ENCODE measurements at regions not wholly inside any gene's neighbourhood (a gene's known extent, or its start where the extent isn't known, plus 50 kb on each side); places are given as distances from the start of the nearest gene placed in this dataset.
A peak's percentile ranks its signal among the peaks of the same experiment; 100 is the strongest.

- TF ChIP-seq GATA2 (IDR thresholded peaks at IDR 0.05; ENCODE audit: low read depth, low read length) = no peak
- no peak for TF ChIP-seq GATA3 (IDR thresholded peaks at IDR 0.05; ENCODE audit: low read depth, low read length)
Measured at GRCh38 chr2:84373391-84373790, 85.7 kb downstream of the SUCLG1 start.

DNA sequence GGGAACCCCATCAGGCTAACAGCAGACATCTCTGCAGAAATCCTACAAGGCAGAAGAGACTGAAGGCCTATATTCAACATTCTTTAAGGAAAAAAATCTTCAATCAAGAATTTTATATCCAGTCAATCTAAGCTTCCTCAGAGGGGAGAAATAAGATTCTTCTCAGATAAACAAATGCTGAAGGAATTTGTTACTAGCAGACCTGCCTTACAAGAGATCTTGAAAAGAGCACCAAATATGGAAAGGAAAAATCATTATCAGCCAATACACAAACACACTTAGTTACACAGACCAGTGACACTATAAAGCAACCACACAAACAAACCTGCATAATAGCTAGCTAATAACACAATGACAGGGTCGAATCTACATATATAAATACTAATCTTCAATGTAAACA is 96.5 kb downstream of the SUCLG1 start:
- TF ChIP-seq GATA3 (IDR thresholded peaks at IDR 0.05; ENCODE audit: low read depth, low read length) (no peak), GATA2 (IDR thresholded peaks at IDR 0.05; ENCODE audit: low read depth, low read length) (no peak)

DNA sequence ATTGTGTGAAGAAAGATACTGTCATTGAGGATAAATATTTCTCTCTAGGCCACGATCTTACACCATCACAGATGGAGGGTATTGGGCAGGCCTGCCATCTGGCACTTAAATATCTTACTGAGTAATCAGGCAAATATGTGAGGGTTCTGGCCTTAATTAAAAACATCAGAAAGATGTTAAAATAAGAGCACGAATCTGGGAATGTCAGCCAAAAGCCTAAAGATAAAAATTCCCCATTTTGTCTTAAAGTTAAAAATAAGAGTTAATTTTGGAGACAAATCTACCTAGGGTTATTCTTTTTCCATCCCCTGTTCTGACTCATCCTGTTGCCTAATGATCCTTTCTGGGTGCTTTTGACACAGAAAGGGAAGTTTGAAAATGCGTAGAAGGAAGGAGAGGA is 121.0 kb downstream of the SUCLG1 start:
- no peak for TF ChIP-seq GATA2 (IDR thresholded peaks at IDR 0.05; ENCODE audit: low read depth, low read length)
- no peak for TF ChIP-seq GATA3 (IDR thresholded peaks at IDR 0.05; ENCODE audit: low read depth, low read length)

DNA sequence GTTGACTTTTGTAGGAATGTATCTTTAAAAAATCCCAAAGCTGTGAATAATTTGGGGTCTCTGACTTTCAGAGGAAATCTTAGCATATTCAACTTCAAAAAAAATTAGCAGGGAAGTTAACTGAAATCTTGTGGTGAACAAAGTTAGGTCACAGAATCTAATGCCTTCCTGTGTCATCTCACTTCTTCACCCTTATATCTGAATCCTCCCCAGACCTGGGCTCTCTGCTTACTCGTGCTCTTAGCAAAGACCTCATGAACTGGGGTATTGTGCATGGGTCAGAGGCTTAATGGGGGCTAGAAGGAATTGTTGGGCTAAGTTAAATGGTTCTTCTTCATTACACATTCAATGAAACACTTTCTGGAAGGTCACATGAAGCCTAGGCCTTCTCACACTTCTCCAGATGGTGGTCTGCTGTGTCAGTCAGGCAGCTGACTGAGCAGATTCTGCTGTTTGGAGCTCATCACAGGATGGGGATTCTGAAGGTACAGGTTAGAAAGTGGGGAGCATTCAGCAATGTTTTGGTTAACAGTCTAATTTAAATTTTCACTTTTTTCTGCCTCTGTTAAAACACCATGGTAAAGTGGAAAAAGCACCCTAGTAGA is 131.3 kb downstream of the SUCLG1 start:
- TF ChIP-seq GATA2 (IDR thresholded peaks at IDR 0.05; ENCODE audit: low read depth, low read length) (no peak), GATA3 (IDR thresholded peaks at IDR 0.05; ENCODE audit: low read depth, low read length) (no peak)

DNA sequence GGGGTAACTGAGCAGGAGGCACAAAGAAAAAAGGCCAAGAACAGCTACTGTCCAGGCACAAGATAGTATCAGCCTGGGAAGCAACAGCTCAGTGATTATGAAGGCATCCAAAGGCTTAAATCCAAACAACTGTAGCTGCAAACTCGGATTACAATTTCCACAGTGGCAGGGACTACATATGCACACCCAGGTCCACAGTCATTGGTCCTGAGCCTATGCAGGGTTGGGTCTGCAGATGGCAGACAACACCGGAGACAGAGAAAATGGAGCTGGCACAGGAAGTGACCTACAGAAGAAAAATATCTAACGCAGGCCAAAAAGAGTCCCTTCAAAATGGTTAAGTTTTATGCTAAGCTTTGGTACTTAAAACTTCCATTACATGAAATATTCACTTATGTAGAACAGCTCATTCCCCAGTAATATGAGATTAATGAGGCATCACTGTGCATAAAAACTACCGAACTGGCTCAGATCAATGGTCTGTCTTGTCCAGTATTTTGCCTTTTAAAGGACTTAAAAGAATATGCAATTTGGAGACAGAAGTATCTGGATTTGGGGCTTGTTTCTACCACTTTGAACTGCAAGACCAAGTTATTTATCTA is 132.1 kb downstream of the SUCLG1 start:
- no peak for TF ChIP-seq GATA2 (IDR thresholded peaks at IDR 0.05; ENCODE audit: low read depth, low read length)
- no peak for TF ChIP-seq GATA3 (IDR thresholded peaks at IDR 0.05; ENCODE audit: low read depth, low read length)

- TF ChIP-seq GATA2 (IDR thresholded peaks at IDR 0.05; ENCODE audit: low read depth, low read length) = no peak
- TF ChIP-seq GATA3 (IDR thresholded peaks at IDR 0.05; ENCODE audit: low read depth, low read length) = no peak
Measured at GRCh38 chr2:84323890-84324289, 135.2 kb downstream of the SUCLG1 start.

GRCh38 chr2:84320940-84321339 is 138.1 kb downstream of the SUCLG1 start:
- TF ChIP-seq GATA2 (IDR thresholded peaks at IDR 0.05; ENCODE audit: low read depth, low read length) (no peak), GATA3 (IDR thresholded peaks at IDR 0.05; ENCODE audit: low read depth, low read length) (no peak)

DNA sequence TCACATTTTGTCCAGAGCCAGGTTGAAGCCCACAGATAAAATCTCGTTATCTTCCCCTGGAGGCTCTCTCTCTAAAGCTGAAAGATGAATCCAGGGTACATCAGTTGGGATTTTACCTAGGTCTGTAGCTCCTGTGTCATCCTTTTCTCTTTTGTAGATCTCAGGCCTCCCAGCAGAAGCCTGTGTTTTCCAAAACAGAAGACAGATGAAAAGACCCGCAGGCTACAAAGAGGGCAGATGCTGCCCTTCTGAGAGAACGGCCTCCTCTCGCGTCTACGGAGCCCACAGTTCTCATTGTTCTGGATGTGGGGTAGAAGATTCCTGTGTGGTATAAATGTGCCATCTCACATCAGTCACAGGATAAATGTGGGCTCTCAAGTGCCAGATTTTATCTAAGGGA is 139.5 kb downstream of the SUCLG1 start:
- peak; percentile 49 for TF ChIP-seq GATA2 (IDR thresholded peaks at IDR 0.05; ENCODE audit: low read depth, low read length)
- TF ChIP-seq GATA3 (IDR thresholded peaks at IDR 0.05; ENCODE audit: low read depth, low read length) = no peak

DNA sequence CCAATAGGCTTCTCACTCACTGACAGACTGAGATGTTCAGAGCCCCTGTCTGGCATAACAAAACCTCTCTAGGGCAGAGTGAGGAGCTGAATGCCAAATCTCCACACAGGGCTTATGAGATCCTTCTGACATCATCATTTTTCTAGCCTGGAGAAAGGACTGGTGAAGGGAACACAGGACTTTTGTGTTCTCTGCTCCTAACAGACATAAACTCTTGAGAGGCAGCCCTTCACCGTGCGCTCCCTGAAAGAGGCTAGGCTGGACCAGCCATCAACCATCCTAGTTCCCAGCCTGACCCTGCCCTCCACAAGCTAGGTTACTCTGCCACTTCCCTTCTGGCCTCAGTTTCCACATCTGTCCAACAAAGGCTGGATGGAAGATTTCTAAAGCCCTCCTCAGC is 141.9 kb downstream of the SUCLG1 start:
- TF ChIP-seq GATA3 (IDR thresholded peaks at IDR 0.05; ENCODE audit: low read depth, low read length) (no peak), GATA2 (IDR thresholded peaks at IDR 0.05; ENCODE audit: low read depth, low read length) (no peak)

GRCh38 chr2:84314901-84315330 is 144.2 kb downstream of the SUCLG1 start:
- TF ChIP-seq GATA3 (IDR thresholded peaks at IDR 0.05; ENCODE audit: low read depth, low read length) (no peak), GATA2 (IDR thresholded peaks at IDR 0.05; ENCODE audit: low read depth, low read length) (no peak)

- no peak for TF ChIP-seq GATA3 (IDR thresholded peaks at IDR 0.05; ENCODE audit: low read depth, low read length)
Measured at GRCh38 chr2:84314250-84314649, 144.8 kb downstream of the SUCLG1 start.

DNA sequence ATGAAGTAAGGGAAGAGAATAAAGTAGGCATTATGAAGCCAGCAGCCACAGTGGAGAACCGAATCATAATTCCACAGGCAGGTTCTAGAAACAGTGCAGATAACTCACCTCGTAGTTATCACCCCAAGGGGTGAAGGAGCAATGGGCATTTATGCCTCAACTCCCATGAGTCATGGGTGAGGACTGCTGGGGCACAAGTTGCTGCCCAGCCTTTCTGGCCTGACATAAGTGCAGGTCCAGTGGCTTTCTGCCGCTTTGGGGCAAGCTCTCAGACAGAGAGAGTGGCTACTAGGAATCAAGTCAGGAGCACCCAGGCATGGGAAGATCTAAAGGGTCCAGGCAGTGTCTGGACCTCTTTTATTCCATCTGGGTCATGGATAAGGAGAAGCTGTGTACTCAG is 149.8 kb downstream of the SUCLG1 start:
- TF ChIP-seq GATA3 (IDR thresholded peaks at IDR 0.05; ENCODE audit: low read depth, low read length) (no peak), GATA2 (IDR thresholded peaks at IDR 0.05; ENCODE audit: low read depth, low read length) (no peak)

DNA sequence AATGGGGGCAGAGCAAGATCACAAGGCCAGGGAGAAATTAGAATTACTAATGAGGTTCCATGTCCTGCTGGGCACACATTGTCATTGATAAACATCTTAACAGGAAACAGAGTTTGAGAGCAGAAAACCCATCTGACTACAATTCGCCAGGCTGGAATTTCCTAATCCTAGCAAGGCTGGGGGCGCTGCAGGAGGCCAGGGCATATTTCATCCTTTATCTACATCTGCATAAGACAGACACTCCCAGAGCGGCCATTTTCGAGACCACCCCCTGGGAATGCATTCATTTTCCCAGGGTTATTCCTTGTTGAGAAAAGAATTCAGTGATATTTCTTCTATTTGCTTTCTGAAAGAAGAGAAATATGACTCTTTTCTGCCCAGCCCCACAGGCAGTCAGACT is 152.7 kb downstream of the SUCLG1 start:
- TF ChIP-seq GATA2 (IDR thresholded peaks at IDR 0.05; ENCODE audit: low read depth, low read length) = no peak; the same call in 1 of the 2 replicates
- no peak for TF ChIP-seq GATA3 (IDR thresholded peaks at IDR 0.05; ENCODE audit: low read depth, low read length)

DNA sequence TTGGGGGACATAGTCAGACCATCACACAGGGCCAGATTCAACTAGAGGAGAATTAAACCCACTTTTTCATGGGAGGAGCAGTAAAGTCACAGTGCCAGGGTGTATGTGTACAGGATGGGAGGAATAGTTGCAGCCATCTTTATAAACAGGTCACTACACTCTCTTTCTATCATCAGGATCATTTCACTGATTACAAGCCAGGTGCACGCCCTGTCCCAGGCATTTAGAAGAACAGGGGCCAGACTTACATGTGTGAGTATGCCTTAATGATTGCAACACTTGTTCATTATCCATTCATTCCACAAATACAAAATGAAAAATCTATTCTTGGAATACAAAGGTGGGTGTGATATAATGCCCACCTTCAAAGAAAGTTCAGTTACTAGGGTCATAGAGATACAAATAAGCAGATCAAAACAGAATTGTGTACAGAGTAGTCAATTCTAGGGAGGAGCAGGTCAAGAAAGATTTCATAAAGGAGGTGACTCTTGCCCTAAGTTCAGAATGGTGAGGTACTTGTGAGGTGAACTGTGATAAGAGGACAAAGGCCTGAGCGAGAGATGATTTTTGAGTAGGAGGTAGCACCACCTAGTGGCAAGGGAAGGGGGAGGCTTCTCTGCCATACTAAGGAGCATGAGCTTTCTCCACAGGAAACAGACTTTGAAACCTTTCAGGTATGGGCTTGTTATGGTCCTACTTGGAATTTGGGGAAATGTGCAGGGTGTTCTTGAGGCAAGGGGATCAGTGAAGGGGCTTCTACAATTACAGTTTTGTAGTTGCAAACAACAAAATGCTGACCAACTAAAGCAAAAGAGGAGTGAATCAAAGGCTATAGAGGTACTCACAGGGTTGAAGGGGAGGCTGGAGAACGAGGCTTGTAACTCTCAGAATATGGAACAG is 156.3 kb downstream of the SUCLG1 start:
- TF ChIP-seq GATA3 (IDR thresholded peaks at IDR 0.05; ENCODE audit: low read depth, low read length) (no peak), GATA2 (IDR thresholded peaks at IDR 0.05; ENCODE audit: low read depth, low read length) (no peak)

- no peak for TF ChIP-seq GATA3 (IDR thresholded peaks at IDR 0.05; ENCODE audit: low read depth, low read length)
- TF ChIP-seq GATA2 (IDR thresholded peaks at IDR 0.05; ENCODE audit: low read depth, low read length) = no peak
Measured at GRCh38 chr2:84301717-84302116, 157.4 kb downstream of the SUCLG1 start.

All from SH-SY5Y (cell line).